ENCODE measurements at regions not wholly inside any gene's neighbourhood (a gene's known extent, or its start where the extent isn't known, plus 50 kb on each side); places are given as distances from the start of the nearest gene placed in this dataset.

GRCh38 chr22:40107244-40107643 is 70.5 kb upstream of the TNRC6B start:
- TF ChIP-seq CTCF (IDR thresholded peaks at IDR 0.05) (no peak), POLR2A (IDR thresholded peaks at IDR 0.05) (no peak), POLR2AphosphoS5 (IDR thresholded peaks at IDR 0.05) (no peak), EP300 (IDR thresholded peaks at IDR 0.05) (no peak)
